ACC112 (cell line): ENCODE measurements at regions not wholly inside any gene's neighbourhood (a gene's known extent, or its start where the extent isn't known, plus 50 kb on each side); places are given as distances from the start of the nearest gene placed in this dataset.

Experiments used
- H2AFZ ChIP-seq: fragments of 200-600 bp; sonication (generic); one replicate; pipeline ENCODE4 v1.6.0; 2017; ENCODE audit warnings: antibody characterized with exemption, low read length; ENCODE audit not compliant: unreplicated experiment
- H3K27ac ChIP-seq: fragments of 200-600 bp; sonication (generic); 2 replicates; pipeline ENCODE4 v1.5.1; 2014; ENCODE audit warnings: low read depth, mild to moderate bottlenecking, antibody characterized with exemption, low read length, moderate library complexity
- H3K27me3 ChIP-seq: fragments of 200-600 bp; sonication (generic); 2 replicates; pipeline ENCODE4 v1.6.1; 2014; ENCODE audit warnings: mild to moderate bottlenecking, antibody characterized with exemption, low read length, moderate library complexity, mixed read lengths; ENCODE audit not compliant: insufficient read depth
- H3K36me3 ChIP-seq: fragments of 200-600 bp; sonication (generic); 2 replicates; pipeline ENCODE4 v1.6.1; 2016; ENCODE audit warnings: mild to moderate bottlenecking, antibody characterized with exemption, low read length, moderate library complexity, mixed read lengths; ENCODE audit not compliant: insufficient read depth
- H3K4me1 ChIP-seq: fragments of 200-600 bp; sonication (generic); one replicate; pipeline ENCODE4 v1.6.1; 2016; ENCODE audit warnings: low read length, mixed read lengths; ENCODE audit not compliant: insufficient read depth, unreplicated experiment, control insufficient read depth
- H3K4me3 ChIP-seq: fragments of 200-600 bp; sonication (generic); 2 replicates; pipeline ENCODE4 v1.5.1; 2014; ENCODE audit warnings: mild to moderate bottlenecking, low read depth, low read length
- H3K79me2 ChIP-seq: fragments of 200-600 bp; sonication (generic); one replicate; pipeline ENCODE4 v1.6.0; 2016; ENCODE audit warnings: low read length; ENCODE audit not compliant: control insufficient read depth, unreplicated experiment, insufficient read depth

DNA sequence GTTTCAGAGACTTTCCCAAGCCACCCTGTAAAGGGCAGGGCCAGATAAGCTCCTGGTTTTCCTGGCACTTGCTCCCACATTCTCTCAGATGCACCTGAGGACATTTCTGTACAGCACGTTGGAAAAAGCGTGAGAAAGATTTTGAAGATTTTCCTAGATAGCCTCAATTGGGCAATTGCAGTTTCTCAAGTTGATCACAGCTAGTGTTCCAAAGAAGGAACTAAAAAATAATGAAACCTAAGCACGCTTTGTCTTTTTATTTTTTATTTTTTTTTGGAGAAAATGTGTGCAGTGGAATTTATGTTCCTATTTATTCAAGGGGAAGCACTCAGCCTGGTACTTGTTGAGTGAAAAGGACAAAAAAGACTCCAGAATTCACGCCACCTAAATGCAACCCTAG, 429.1 kb downstream of the RNF144A start:
- no peaks in the 10 kb centered on the region for H3K79me2 ChIP-seq
- H3K4me3 ChIP-seq, result no peak overlapping the region
- no peaks in the 10 kb centered on the region for H3K36me3 ChIP-seq

DNA sequence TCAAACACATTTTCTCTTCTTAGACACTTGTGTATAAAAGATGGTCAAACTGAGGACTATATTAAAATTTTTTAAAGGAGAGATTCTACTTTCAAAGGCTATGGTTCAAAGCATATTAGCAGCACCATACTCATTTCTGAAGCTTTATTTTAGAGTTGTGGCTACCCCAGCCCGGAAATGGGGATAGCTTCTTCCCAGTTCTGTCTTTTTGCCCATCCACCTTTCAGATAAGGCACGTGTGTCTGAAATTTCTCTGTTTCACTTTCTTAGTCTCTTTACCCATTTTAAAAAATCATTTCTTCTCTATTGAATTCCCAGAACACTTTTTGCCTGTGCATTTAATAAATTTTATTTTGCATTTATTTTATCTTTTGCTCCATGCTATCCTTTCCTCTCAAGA, 431.5 kb downstream of the RNF144A start:
- Histone ChIP-seq H2AFZ (no peak overlapping the region), H3K27ac (no peak overlapping the region), H3K36me3 (no peaks in the 10 kb centered on the region)

More for the DNA sequence above, 429.1 kb downstream of the RNF144A start:
- Histone ChIP-seq H3K27me3 (no peaks in the 10 kb centered on the region), H3K27ac (no peak overlapping the region), H2AFZ (no peak overlapping the region), H3K4me1 (no peaks in the 10 kb centered on the region)

DNA sequence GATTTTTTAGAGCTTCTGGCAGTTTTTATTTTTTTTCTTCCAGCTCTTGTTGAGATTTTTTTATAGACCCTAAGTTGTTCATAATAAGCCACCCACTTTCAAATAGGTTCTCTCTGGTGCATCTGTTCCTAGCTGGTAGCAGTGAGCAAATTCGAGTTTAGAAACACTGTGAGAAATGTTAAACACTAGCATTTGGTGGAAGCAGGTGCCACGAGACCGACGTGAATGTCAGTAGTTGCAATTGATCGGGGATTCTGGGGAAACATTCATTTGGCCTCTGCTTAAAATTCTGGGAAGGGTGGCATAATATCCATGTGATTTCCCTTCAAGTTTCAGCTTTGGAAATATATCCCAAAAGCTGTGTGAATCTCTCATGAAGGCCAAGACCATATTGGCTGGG, 435.0 kb downstream of the RNF144A start:
- H3K36me3 ChIP-seq, result no peaks in the 10 kb centered on the region
- no peak overlapping the region for H2AFZ ChIP-seq

More for the DNA sequence above, 431.5 kb downstream of the RNF144A start:
- H3K27me3 ChIP-seq, result no peaks in the 10 kb centered on the region
- H3K4me3 ChIP-seq, result no peak overlapping the region
- H3K4me1 ChIP-seq, result no peaks in the 10 kb centered on the region
- H3K79me2 ChIP-seq, result no peaks in the 10 kb centered on the region

GRCh38 chr2:7353571-7353970, 436.4 kb downstream of the RNF144A start:
- Histone ChIP-seq H3K27ac (no peak overlapping the region), H3K4me1 (no peaks in the 10 kb centered on the region), H3K79me2 (no peaks in the 10 kb centered on the region)

More for the DNA sequence above, 435.0 kb downstream of the RNF144A start:
- no peak overlapping the region for H3K4me3 ChIP-seq
- H3K27me3 ChIP-seq, result no peaks in the 10 kb centered on the region
- no peaks in the 10 kb centered on the region for H3K79me2 ChIP-seq
- no peaks in the 10 kb centered on the region for H3K4me1 ChIP-seq
- H3K27ac ChIP-seq, result no peak overlapping the region

DNA sequence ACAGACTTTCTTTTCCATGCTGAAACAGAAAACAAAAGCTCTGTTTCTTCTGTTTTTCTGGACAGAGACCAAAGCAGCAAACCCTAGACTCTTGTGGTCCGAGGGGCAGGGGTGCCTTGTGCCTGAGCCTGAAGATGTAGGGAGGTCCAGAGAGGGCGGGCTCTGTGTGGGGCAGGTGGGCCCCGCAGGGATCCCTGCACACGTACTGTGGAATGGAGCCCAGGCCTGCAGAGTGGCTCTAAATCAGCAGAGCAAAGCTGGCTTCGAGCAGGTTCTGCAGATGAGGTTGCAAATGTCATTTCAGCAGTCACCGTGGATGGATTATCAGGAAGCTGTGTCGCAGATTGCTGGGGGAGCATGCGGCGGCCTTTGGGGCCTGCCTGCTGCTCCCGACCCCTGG, 438.6 kb downstream of the RNF144A start:
- H2AFZ ChIP-seq, result no peak overlapping the region

More at GRCh38 chr2:7353571-7353970, 436.4 kb downstream of the RNF144A start:
- no peaks in the 10 kb centered on the region for H3K36me3 ChIP-seq
- no peak overlapping the region for H3K4me3 ChIP-seq
- no peak overlapping the region for H2AFZ ChIP-seq
- no peaks in the 10 kb centered on the region for H3K27me3 ChIP-seq

GRCh38 chr2:7356909-7357584, 439.8 kb downstream of the RNF144A start:
- Histone ChIP-seq H3K4me1 (no peaks in the 10 kb centered on the region), H2AFZ (no peak overlapping the region), H3K27ac (no peak overlapping the region), H3K79me2 (no peaks in the 10 kb centered on the region), H3K4me3 (no peak overlapping the region), H3K36me3 (no peaks in the 10 kb centered on the region), H3K27me3 (no peaks in the 10 kb centered on the region)

More for the DNA sequence above, 438.6 kb downstream of the RNF144A start:
- no peak overlapping the region for H3K27ac ChIP-seq
- H3K27me3 ChIP-seq, result no peaks in the 10 kb centered on the region
- H3K79me2 ChIP-seq, result no peaks in the 10 kb centered on the region
- H3K36me3 ChIP-seq, result no peaks in the 10 kb centered on the region
- no peak overlapping the region for H3K4me3 ChIP-seq
- no peaks in the 10 kb centered on the region for H3K4me1 ChIP-seq

- Histone ChIP-seq H3K79me2 (no peaks in the 10 kb centered on the region), H3K4me1 (no peaks in the 10 kb centered on the region), H2AFZ (no peak overlapping the region), H3K27ac (no peak overlapping the region), H3K36me3 (no peaks in the 10 kb centered on the region), H3K27me3 (no peaks in the 10 kb centered on the region), H3K4me3 (no peak overlapping the region)
These were observed 440.8 kb downstream of the RNF144A start for GRCh38 chr2:7357993-7358392.

- Histone ChIP-seq H3K36me3 (no peaks in the 10 kb centered on the region), H3K79me2 (no peaks in the 10 kb centered on the region), H3K27ac (no peak overlapping the region), H3K4me1 (no peaks in the 10 kb centered on the region), H3K27me3 (no peaks in the 10 kb centered on the region), H3K4me3 (no peak overlapping the region), H2AFZ (no peak overlapping the region)
These were observed 441.7 kb downstream of the RNF144A start for GRCh38 chr2:7358865-7359447.

DNA sequence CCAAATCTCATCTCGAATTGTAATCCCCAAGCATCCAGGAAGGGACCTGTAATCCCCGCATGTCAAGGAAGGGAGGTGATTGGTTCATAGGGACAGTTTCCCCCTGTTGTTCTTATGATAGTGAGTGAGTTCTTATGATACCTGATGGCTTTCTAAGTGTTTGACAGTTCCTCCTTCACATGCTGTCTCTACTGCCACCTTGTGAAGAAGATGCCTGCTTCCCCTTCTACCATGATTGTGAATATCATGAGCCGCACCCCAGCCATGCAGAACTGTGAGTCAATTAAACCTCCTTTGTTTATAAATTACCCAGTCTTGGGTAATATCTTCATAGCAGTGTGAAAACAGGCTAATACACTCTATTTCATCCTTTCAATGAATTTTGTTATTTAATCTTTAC, 446.7 kb downstream of the RNF144A start:
- no peak overlapping the region for H2AFZ ChIP-seq

DNA sequence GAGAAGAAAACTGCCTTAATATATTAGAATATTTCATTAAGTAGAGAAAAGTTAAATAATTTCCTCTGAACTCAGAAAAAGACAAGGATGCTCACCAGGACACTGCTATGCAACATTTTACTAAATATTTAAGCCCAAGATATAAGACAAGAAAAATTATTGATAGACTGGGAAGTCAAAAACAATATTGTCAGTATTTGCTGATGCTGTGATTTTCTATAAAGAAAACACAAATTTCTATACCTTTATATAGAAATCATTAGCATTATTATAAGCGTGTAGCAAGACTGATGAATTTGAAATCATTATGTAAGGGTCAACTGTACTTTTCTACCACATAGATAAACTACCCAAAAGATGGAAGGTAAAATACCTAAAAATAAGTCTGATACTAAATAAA, 451.0 kb downstream of the RNF144A start:
- H3K27ac ChIP-seq, result no peak overlapping the region
- H3K36me3 ChIP-seq, result no peaks in the 10 kb centered on the region
- H3K4me1 ChIP-seq, result no peaks in the 10 kb centered on the region
- no peaks in the 10 kb centered on the region for H3K27me3 ChIP-seq
- no peak overlapping the region for H3K4me3 ChIP-seq
- H2AFZ ChIP-seq, result no peak overlapping the region
- H3K79me2 ChIP-seq, result no peaks in the 10 kb centered on the region

More for the DNA sequence above, 446.7 kb downstream of the RNF144A start:
- H3K4me3 ChIP-seq, result no peak overlapping the region
- H3K4me1 ChIP-seq, result no peaks in the 10 kb centered on the region
- H3K79me2 ChIP-seq, result no peaks in the 10 kb centered on the region
- H3K27ac ChIP-seq, result no peak overlapping the region
- no peaks in the 10 kb centered on the region for H3K36me3 ChIP-seq
- no peaks in the 10 kb centered on the region for H3K27me3 ChIP-seq

GRCh38 chr2:7373156-7373555, 455.9 kb downstream of the RNF144A start:
- no peaks in the 10 kb centered on the region for H3K36me3 ChIP-seq
- H3K4me1 ChIP-seq, result no peaks in the 10 kb centered on the region
- H3K27me3 ChIP-seq, result no peaks in the 10 kb centered on the region
- no peaks in the 10 kb centered on the region for H3K79me2 ChIP-seq
- H3K4me3 ChIP-seq, result no peak overlapping the region
- no peak overlapping the region for H3K27ac ChIP-seq
- H2AFZ ChIP-seq, result no peak overlapping the region
